Stomach (tissue), 8 donors: ENCODE measurements at regions not wholly inside any gene's neighbourhood (a gene's known extent, or its start where the extent isn't known, plus 50 kb on each side); places are given as distances from the start of the nearest gene placed in this dataset.
"Not testable (repeated sequence)": the region's sequence is repeated elsewhere in the genome, so short reads cannot be mapped to it uniquely, and the experiment has no call there.

Experiments
- DNase-seq, 2 donors: peaks; one replicate each; pipeline versions ENCODE4 v3.0.0 to v3.0.0-alpha.2; 2013 to 2019
- H3K27ac ChIP-seq, 5 donors: fragments of 200-600 bp in 4 of 5; sonication (generic) in 4 of 5; one replicate each; pipeline ENCODE4 v1.5.1; 2013 to 2019; ENCODE audit warnings: mild to moderate bottlenecking in 1 of 5, moderate library complexity in 1 of 5
- H3K27me3 ChIP-seq, 3 donors: fragments of 200-600 bp; sonication (generic); one replicate each; pipeline ENCODE4 v1.5.1; 2017 to 2019; ENCODE audit warnings: mixed run types in 1 of 3
- H3K36me3 ChIP-seq, 4 donors: fragments of 200-600 bp; sonication (generic); 1 replicate in 3 of 4; 2 replicates in 1 of 4; pipeline ENCODE4 v1.5.1; 2016 to 2019
- H3K4me1 ChIP-seq, 4 donors: fragments of 200-600 bp; sonication (generic); one replicate each; pipeline ENCODE4 v1.5.1; 2016 to 2019
- H3K4me3 ChIP-seq, 4 donors: fragments of 200-600 bp; sonication (generic) in 3 of 4; one replicate each; pipeline ENCODE4 v1.5.1; 2016 to 2019; ENCODE audit warnings: mild to moderate bottlenecking in 1 of 4
- H3K9me3 ChIP-seq, 4 donors: fragments of 200-600 bp; sonication (generic); one replicate each; pipeline ENCODE4 v1.5.1; 2016 to 2019
- CTCF ChIP-seq, 7 experiments: fragments of 450-650 bp in 4 of 7; fragments of 200-600 bp in 3 of 7; sonication (generic) in 3 of 7; IDR thresholded peaks; one replicate each; pipeline ENCODE4 v1.5.1; 2016 to 2019; ENCODE audit warnings: antibody characterized with exemption in 7 of 7, control low read depth in 2 of 7, mild to moderate bottlenecking in 1 of 7
- EP300 ChIP-seq: sonication (generic); formaldehyde crosslinking; IDR thresholded peaks from one replicate; pipeline ENCODE4 v1.6.1; 2017; ENCODE audit warnings: antibody characterized with exemption
- POLR2A ChIP-seq, 4 donors: fragments of 450-650 bp; IDR thresholded peaks; one replicate each; pipeline ENCODE4 v1.6.1; 2016; ENCODE audit warnings: antibody characterized with exemption in 4 of 4, control low read depth in 2 of 4, mild to moderate bottlenecking in 1 of 4, moderate library complexity in 1 of 4
- POLR2AphosphoS5 ChIP-seq, 3 donors: sonication (generic); formaldehyde crosslinking; IDR thresholded peaks; one replicate each; pipeline ENCODE4 v1.6.1; 2016; ENCODE audit warnings: antibody characterized with exemption in 3 of 3
- WGBS, 5 donors: extraction: QIAGEN DNeasy Blood & Tissue Kit in 3 of 5; methylation state at CpG; one replicate each; pipeline versions ENCODE4 v1.1.5 to v1.1.7; 2013 to 2018; 5-methylcytosine and 5-hydroxymethylcytosine counted together
- intact Hi-C: fragments of 100-400 bp; cut with DNase I; formaldehyde crosslinking; loops from one replicate; pipeline ENCODE4 v1.15.1; 2023; ENCODE audit warnings: low total_unique reads
- donor health status: healthy with polysubstance abuse.
- donor health status: Bipolar disorder and iron deficiency.
- donor health status: healthy.

GRCh38 chr5:42090162-42090561 is 165.1 kb downstream of the FBXO4 start:
- H3K27ac ChIP-seq = no peak overlapping the region
- DNase-seq = no peak
- no peak overlapping the region for H3K4me3 ChIP-seq
- TF ChIP-seq CTCF (IDR thresholded peaks at IDR 0.05) (no peak), POLR2AphosphoS5 (IDR thresholded peaks at IDR 0.05) (no peak), POLR2A (IDR thresholded peaks at IDR 0.05) (no peak), EP300 (no peak)
- no peaks in the 10 kb centered on the region for H3K9me3 ChIP-seq
- intact Hi-C loops = no loop called here
- H3K36me3 ChIP-seq = no peaks in the 10 kb centered on the region
- no peaks in the 10 kb centered on the region for H3K27me3 ChIP-seq
- H3K4me1 ChIP-seq = no peaks in the 10 kb centered on the region

GRCh38 chr5:42099846-42100245 is 174.8 kb downstream of the FBXO4 start:
- H3K4me1 ChIP-seq, H3K9me3 ChIP-seq, H3K27me3 ChIP-seq, H3K4me3 ChIP-seq, H3K27ac ChIP-seq, H3K36me3 ChIP-seq, DNase-seq, intact Hi-C loops: not testable (repeated sequence)
- 66 to 80% (median 77%) methylated on average over 5 of the region's 5 CpGs for WGBS, 5 donors

GRCh38 chr5:42108468-42108867 is 183.4 kb downstream of the FBXO4 start:
- intact Hi-C loops = no loop called here
- Histone ChIP-seq H3K4me3 (no peak overlapping the region), H3K9me3 (peaks cover 0 to 18% (median 8%) of the 10 kb centered on the region in 4 donors), H3K4me1 (no peaks in the 10 kb centered on the region), H3K27me3 (no peaks in the 10 kb centered on the region), H3K36me3 (no peaks in the 10 kb centered on the region), H3K27ac (no peak overlapping the region)
- DNase-seq = no peak
- TF ChIP-seq POLR2AphosphoS5 (IDR thresholded peaks at IDR 0.05) (no peak), CTCF (IDR thresholded peaks at IDR 0.05) (no peak), POLR2A (IDR thresholded peaks at IDR 0.05) (no peak), EP300 (no peak)

GRCh38 chr5:42109006-42109572 is 184.0 kb downstream of the FBXO4 start:
- no peak overlapping the region for H3K4me3 ChIP-seq
- no peaks in the 10 kb centered on the region for H3K36me3 ChIP-seq
- TF ChIP-seq CTCF (IDR thresholded peaks at IDR 0.05) (no peak), POLR2AphosphoS5 (IDR thresholded peaks at IDR 0.05) (no peak)
- intact Hi-C loops = no loop called here
- H3K4me1 ChIP-seq = no peaks in the 10 kb centered on the region
- WGBS, 5 donors = 42 to 57% (median 47%) methylated on average over 3 of the region's 3 CpGs
- H3K27ac ChIP-seq = no peak overlapping the region
- no peaks in the 10 kb centered on the region for H3K27me3 ChIP-seq
- peaks cover 0 to 18% (median 8%) of the 10 kb centered on the region in 4 donors for H3K9me3 ChIP-seq
- no peak for DNase-seq

GRCh38 chr5:42115721-42116120 is 190.6 kb downstream of the FBXO4 start:
- intact Hi-C loops, DNase-seq, H3K4me1 ChIP-seq, H3K27me3 ChIP-seq, H3K27ac ChIP-seq, H3K36me3 ChIP-seq, H3K4me3 ChIP-seq, H3K9me3 ChIP-seq: not testable (repeated sequence)
- 79 to 87% (median 81%) methylated on average over 3 of the region's 3 CpGs for WGBS, 5 donors

- Histone ChIP-seq H3K4me3 (no peak overlapping the region), H3K9me3 (no peaks in the 10 kb centered on the region), H3K36me3 (no peaks in the 10 kb centered on the region), H3K27ac (no peak overlapping the region), H3K4me1 (no peaks in the 10 kb centered on the region), H3K27me3 (no peaks in the 10 kb centered on the region)
- no peak for DNase-seq
- TF ChIP-seq POLR2A (IDR thresholded peaks at IDR 0.05) (no peak), POLR2AphosphoS5 (IDR thresholded peaks at IDR 0.05) (no peak), CTCF (IDR thresholded peaks at IDR 0.05) (no peak), EP300 (no peak)
- intact Hi-C loops = no loop called here
These were observed 195.0 kb downstream of the FBXO4 start for GRCh38 chr5:42120070-42120469.
